Activated CD4-positive, alpha-beta T cell treated with anti-CD3 and anti-CD28 coated beads, Interleukin-2, amount 10 ng/mL, durations not matched to agents 7 days and 5 days (primary cell): ENCODE measurements at regions not wholly inside any gene's neighbourhood (a gene's known extent, or its start where the extent isn't known, plus 50 kb on each side); places are given as distances from the start of the nearest gene placed in this dataset.

Experiments
- CTCF ChIA-PET: fragments of 350-600 bp; sonication (Branson Sonifier 250); formaldehyde crosslinking; loops from one replicate; lab custom pipeline; 2021; ENCODE audit warnings: antibody characterized with exemption; lab: Charles Lee
- POLR2A ChIA-PET: fragments of 350-600 bp; sonication (Branson Sonifier 250); formaldehyde crosslinking; loops from one replicate; lab custom pipeline; 2021; ENCODE audit warnings: antibody characterized with exemption; lab: Charles Lee
- DNase-seq: peaks from one replicate; pipeline ENCODE4 v3.0.0-alpha.2; 2020
- H3K27ac Mint-ChIP-seq: one replicate; pipeline ENCODE4 v1.8.0; 2021; ENCODE audit warnings: mild to moderate bottlenecking, moderate library complexity, mixed read lengths
- H3K27me3 Mint-ChIP-seq: one replicate; pipeline ENCODE4 v1.8.0; 2021; ENCODE audit warnings: mixed read lengths
- H3K36me3 Mint-ChIP-seq: one replicate; pipeline ENCODE4 v1.8.0; 2021; ENCODE audit warnings: low read depth, mixed read lengths
- H3K4me1 Mint-ChIP-seq: one replicate; pipeline ENCODE4 v1.8.0; 2021; ENCODE audit warnings: mixed read lengths
- H3K4me3 Mint-ChIP-seq: one replicate; pipeline ENCODE4 v1.8.0; 2021; ENCODE audit warnings: mild to moderate bottlenecking, moderate library complexity, mixed read lengths
- H3K9me3 Mint-ChIP-seq: one replicate; pipeline ENCODE4 v1.8.0; 2021; ENCODE audit warnings: mixed read lengths

GRCh38 chr13:111949311-111949710 lies 117.6 kb upstream of the SOX1 start:
- ChIA-PET POLR2A (no interaction called here), CTCF (no interaction called here)
- no peak overlapping the region for H3K27ac Mint-ChIP-seq
- no peak for DNase-seq
- no peaks in the 10 kb centered on the region for H3K27me3 Mint-ChIP-seq
- peaks cover 3% of the 10 kb centered on the region for H3K9me3 Mint-ChIP-seq
- H3K4me3 Mint-ChIP-seq = no peak overlapping the region
- H3K36me3 Mint-ChIP-seq = no peaks in the 10 kb centered on the region
- no peaks in the 10 kb centered on the region for H3K4me1 Mint-ChIP-seq

GRCh38 chr13:111950697-111951096 lies 116.3 kb upstream of the SOX1 start:
- Mint-ChIP-seq H3K36me3 (no peaks in the 10 kb centered on the region), H3K27ac (no peak overlapping the region), H3K4me3 (no peak overlapping the region), H3K4me1 (no peaks in the 10 kb centered on the region), H3K27me3 (no peaks in the 10 kb centered on the region), H3K9me3 (peaks cover 3% of the 10 kb centered on the region)
- no peak for DNase-seq
- POLR2A ChIA-PET = no interaction called here
- CTCF ChIA-PET = no interaction called here

- H3K4me3 Mint-ChIP-seq = no peak overlapping the region
- no peak overlapping the region for H3K27ac Mint-ChIP-seq
- ChIA-PET POLR2A (no interaction called here), CTCF (interaction anchor here (0.7 kb wide), 1 partner anchor 31 kb away, joined by 3 read pairs; no protein-coding TSS in a partner anchor)
- no peaks in the 10 kb centered on the region for H3K27me3 Mint-ChIP-seq
- H3K36me3 Mint-ChIP-seq = no peaks in the 10 kb centered on the region
- no peaks in the 10 kb centered on the region for H3K4me1 Mint-ChIP-seq
- H3K9me3 Mint-ChIP-seq = peaks cover 3% of the 10 kb centered on the region
- DNase-seq = no peak
Observed at GRCh38 chr13:111952032-111952431, 114.9 kb upstream of the SOX1 start.

GRCh38 chr13:111952814-111953213 lies 114.1 kb upstream of the SOX1 start:
- H3K4me3 Mint-ChIP-seq = no peak overlapping the region
- no peak for DNase-seq
- no peaks in the 10 kb centered on the region for H3K27me3 Mint-ChIP-seq
- H3K4me1 Mint-ChIP-seq = no peaks in the 10 kb centered on the region
- POLR2A ChIA-PET = no interaction called here
- CTCF ChIA-PET = no interaction called here
- H3K36me3 Mint-ChIP-seq = no peaks in the 10 kb centered on the region
- peaks cover 3% of the 10 kb centered on the region for H3K9me3 Mint-ChIP-seq
- H3K27ac Mint-ChIP-seq = no peak overlapping the region

- CTCF ChIA-PET = no interaction called here
- DNase-seq = no peak
Observed at GRCh38 chr13:111953546-111954178, 113.3 kb upstream of the SOX1 start.

GRCh38 chr13:111954661-111955411 lies 112.1 kb upstream of the SOX1 start:
- H3K4me3 Mint-ChIP-seq = no peak overlapping the region

More at GRCh38 chr13:111953546-111954178, 113.3 kb upstream of the SOX1 start:
- Mint-ChIP-seq H3K36me3 (no peaks in the 10 kb centered on the region), H3K9me3 (peaks cover 3% of the 10 kb centered on the region), H3K27ac (no peak overlapping the region), H3K4me1 (no peaks in the 10 kb centered on the region), H3K27me3 (no peaks in the 10 kb centered on the region), H3K4me3 (no peak overlapping the region)
- POLR2A ChIA-PET = no interaction called here

GRCh38 chr13:111955412-111956065 lies 111.4 kb upstream of the SOX1 start:
- H3K4me1 Mint-ChIP-seq = no peaks in the 10 kb centered on the region
- ChIA-PET POLR2A (no interaction called here), CTCF (no interaction called here)
- no peak overlapping the region for H3K4me3 Mint-ChIP-seq
- H3K36me3 Mint-ChIP-seq = no peaks in the 10 kb centered on the region
- DNase-seq = no peak
- no peaks in the 10 kb centered on the region for H3K27me3 Mint-ChIP-seq
- H3K27ac Mint-ChIP-seq = no peak overlapping the region
- peaks cover 2% of the 10 kb centered on the region for H3K9me3 Mint-ChIP-seq

More at GRCh38 chr13:111954661-111955411, 112.1 kb upstream of the SOX1 start:
- H3K9me3 Mint-ChIP-seq = peaks cover 3% of the 10 kb centered on the region
- ChIA-PET POLR2A (no interaction called here), CTCF (no interaction called here)
- no peak overlapping the region for H3K27ac Mint-ChIP-seq
- no peaks in the 10 kb centered on the region for H3K36me3 Mint-ChIP-seq
- no peaks in the 10 kb centered on the region for H3K4me1 Mint-ChIP-seq
- H3K27me3 Mint-ChIP-seq = no peaks in the 10 kb centered on the region
- DNase-seq = no peak

GRCh38 chr13:111956261-111957151 lies 110.4 kb upstream of the SOX1 start:
- ChIA-PET POLR2A (no interaction called here), CTCF (no interaction called here)
- Mint-ChIP-seq H3K4me1 (no peaks in the 10 kb centered on the region), H3K36me3 (no peaks in the 10 kb centered on the region), H3K27me3 (no peaks in the 10 kb centered on the region), H3K9me3 (no peaks in the 10 kb centered on the region), H3K4me3 (no peak overlapping the region), H3K27ac (no peak overlapping the region)
- no peak for DNase-seq

- H3K9me3 Mint-ChIP-seq = no peaks in the 10 kb centered on the region
- POLR2A ChIA-PET = no interaction called here
- DNase-seq = no peak
- H3K27ac Mint-ChIP-seq = no peak overlapping the region
- H3K4me3 Mint-ChIP-seq = no peak overlapping the region
- CTCF ChIA-PET = no interaction called here
- H3K36me3 Mint-ChIP-seq = no peaks in the 10 kb centered on the region
- H3K4me1 Mint-ChIP-seq = no peaks in the 10 kb centered on the region
- no peaks in the 10 kb centered on the region for H3K27me3 Mint-ChIP-seq
Observed at GRCh38 chr13:111957913-111958450, 109.0 kb upstream of the SOX1 start.

- H3K27me3 Mint-ChIP-seq = no peaks in the 10 kb centered on the region
- H3K36me3 Mint-ChIP-seq = no peaks in the 10 kb centered on the region
- ChIA-PET CTCF (no interaction called here), POLR2A (no interaction called here)
- no peaks in the 10 kb centered on the region for H3K4me1 Mint-ChIP-seq
- no peaks in the 10 kb centered on the region for H3K9me3 Mint-ChIP-seq
- H3K4me3 Mint-ChIP-seq = no peak overlapping the region
- H3K27ac Mint-ChIP-seq = no peak overlapping the region
- DNase-seq = no peak
Observed at GRCh38 chr13:111958612-111959395, 108.1 kb upstream of the SOX1 start.

GRCh38 chr13:111960152-111960772 lies 106.7 kb upstream of the SOX1 start:
- Mint-ChIP-seq H3K9me3 (no peaks in the 10 kb centered on the region), H3K36me3 (no peaks in the 10 kb centered on the region), H3K27ac (no peak overlapping the region), H3K4me1 (no peaks in the 10 kb centered on the region), H3K27me3 (no peaks in the 10 kb centered on the region), H3K4me3 (no peak overlapping the region)
- POLR2A ChIA-PET = no interaction called here
- DNase-seq = no peak
- CTCF ChIA-PET = no interaction called here
